ENCODE measurements at regions not wholly inside any gene's neighbourhood (a gene's known extent, or its start where the extent isn't known, plus 50 kb on each side); places are given as distances from the start of the nearest gene placed in this dataset.

- H3K4me1 ChIP-seq: peaks cover 0 to 7% (median 0%) of the 10 kb centered on the region in 4 donors
- no peaks in the 10 kb centered on the region for H3K36me3 ChIP-seq
- no peak overlapping the region for H3K27ac ChIP-seq
- no peak for DNase-seq
- no peaks in the 10 kb centered on the region for H3K9me3 ChIP-seq
- no peaks in the 10 kb centered on the region for H3K27me3 ChIP-seq
- no peak for TF ChIP-seq CTCF (IDR thresholded peaks at IDR 0.05)
- intact Hi-C loops (cut with DNase I; ENCODE audit: low total_unique reads): no loop called here
- no peak overlapping the region for H3K4me3 ChIP-seq
Measured at GRCh38 chr6:115612796-115613479, 447.8 kb downstream of the FRK start.

- H3K27me3 ChIP-seq: no peaks in the 10 kb centered on the region
- no peaks in the 10 kb centered on the region for H3K9me3 ChIP-seq
- no peak for DNase-seq
- no peaks in the 10 kb centered on the region for H3K36me3 ChIP-seq
- H3K27ac ChIP-seq: no peak overlapping the region
- H3K4me3 ChIP-seq: no peak overlapping the region
- intact Hi-C loops (cut with DNase I; ENCODE audit: low total_unique reads): no loop called here
- peaks cover 0 to 7% (median 0%) of the 10 kb centered on the region in 4 donors for H3K4me1 ChIP-seq
- TF ChIP-seq CTCF (IDR thresholded peaks at IDR 0.05): no peak
Measured at GRCh38 chr6:115612216-115612615, 448.5 kb downstream of the FRK start.

GRCh38 chr6:115610696-115611095 lies 450.0 kb downstream of the FRK start:
- Histone ChIP-seq H3K27ac (no peak overlapping the region), H3K4me3 (no peak overlapping the region), H3K36me3 (no peaks in the 10 kb centered on the region), H3K27me3 (no peaks in the 10 kb centered on the region), H3K4me1 (peaks cover 0 to 7% (median 0%) of the 10 kb centered on the region in 4 donors), H3K9me3 (no peaks in the 10 kb centered on the region)
- intact Hi-C loops (cut with DNase I; ENCODE audit: low total_unique reads): no loop called here
- no peak for TF ChIP-seq CTCF (IDR thresholded peaks at IDR 0.05)
- DNase-seq: no peak

- Histone ChIP-seq H3K27ac (no peak overlapping the region), H3K4me1 (peaks cover 0 to 7% (median 0%) of the 10 kb centered on the region in 4 donors), H3K36me3 (no peaks in the 10 kb centered on the region), H3K4me3 (no peak overlapping the region), H3K9me3 (no peaks in the 10 kb centered on the region), H3K27me3 (no peaks in the 10 kb centered on the region)
- no peak for DNase-seq
- no peak for TF ChIP-seq CTCF (IDR thresholded peaks at IDR 0.05)
- intact Hi-C loops (cut with DNase I; ENCODE audit: low total_unique reads): no loop called here
Measured at GRCh38 chr6:115609111-115609510, 451.6 kb downstream of the FRK start.

- H3K4me1 ChIP-seq: no peaks in the 10 kb centered on the region
- no peak for TF ChIP-seq CTCF (IDR thresholded peaks at IDR 0.05)
- no peaks in the 10 kb centered on the region for H3K27me3 ChIP-seq
- H3K4me3 ChIP-seq: no peak overlapping the region
- no peak overlapping the region for H3K27ac ChIP-seq
- intact Hi-C loops (cut with DNase I; ENCODE audit: low total_unique reads): no loop called here
- DNase-seq: no peak
- H3K36me3 ChIP-seq: no peaks in the 10 kb centered on the region
- no peaks in the 10 kb centered on the region for H3K9me3 ChIP-seq
Measured at GRCh38 chr6:115602466-115602865, 458.2 kb downstream of the FRK start.

GRCh38 chr6:115601509-115601908 lies 459.2 kb downstream of the FRK start:
- H3K4me1 ChIP-seq: no peaks in the 10 kb centered on the region
- intact Hi-C loops (cut with DNase I; ENCODE audit: low total_unique reads): no loop called here
- TF ChIP-seq CTCF (IDR thresholded peaks at IDR 0.05): no peak
- H3K27me3 ChIP-seq: no peaks in the 10 kb centered on the region
- H3K9me3 ChIP-seq: no peaks in the 10 kb centered on the region
- H3K4me3 ChIP-seq: no peak overlapping the region
- no peaks in the 10 kb centered on the region for H3K36me3 ChIP-seq
- no peak overlapping the region for H3K27ac ChIP-seq
- DNase-seq: no peak
